Esophagus (tissue), 2 donors: ENCODE measurements at regions not wholly inside any gene's neighbourhood (a gene's known extent, or its start where the extent isn't known, plus 50 kb on each side); places are given as distances from the start of the nearest gene placed in this dataset.
"Not testable (repeated sequence)": the region's sequence is repeated elsewhere in the genome, so short reads cannot be mapped to it uniquely, and the experiment has no call there.

Source experiments
- H3K27ac ChIP-seq, 2 donors: one replicate each; pipeline ENCODE4 v1.5.1; 2013; ENCODE audit warnings: low read depth in 2 of 2, mild to moderate bottlenecking in 2 of 2, inconsistent platforms in 1 of 2, low read length in 1 of 2, moderate library complexity in 1 of 2
- H3K27me3 ChIP-seq, 2 donors: one replicate each; pipeline ENCODE4 v1.6.1; 2013; ENCODE audit warnings: low read length in 2 of 2, control low read depth in 1 of 2, mild to moderate bottlenecking in 1 of 2; ENCODE audit not compliant: insufficient read depth in 2 of 2, control insufficient read depth in 1 of 2
- H3K36me3 ChIP-seq, 2 donors: one replicate each; pipeline ENCODE4 v1.6.1; 2013; ENCODE audit warnings: low read length in 1 of 2; ENCODE audit not compliant: control insufficient read depth in 2 of 2, insufficient read depth in 2 of 2
- H3K4me1 ChIP-seq, 2 donors: one replicate each; pipeline ENCODE4 v1.6.1; 2013; ENCODE audit warnings: low read length in 1 of 2; ENCODE audit not compliant: control insufficient read depth in 2 of 2, insufficient read depth in 2 of 2
- H3K4me3 ChIP-seq, 2 donors: one replicate each; pipeline ENCODE4 v1.5.1; 2013; ENCODE audit warnings: low read length in 2 of 2, mild to moderate bottlenecking in 2 of 2, low read depth in 1 of 2, moderate library complexity in 1 of 2
- H3K9me3 ChIP-seq, 2 donors: one replicate each; pipeline ENCODE4 v1.6.1; 2013; ENCODE audit warnings: mild to moderate bottlenecking in 2 of 2, low read depth in 1 of 2, low read length in 1 of 2, moderate library complexity in 1 of 2; ENCODE audit not compliant: control insufficient read depth in 2 of 2, insufficient read depth in 1 of 2
- WGBS, 2 donors: extraction: QIAGEN DNeasy Blood & Tissue Kit; methylation state at CpG; one replicate each; pipeline ENCODE4 v1.1.7; 2013; 5-methylcytosine and 5-hydroxymethylcytosine counted together
- donor health status: healthy with polysubstance abuse.
- donor health status: Bipolar disorder and iron deficiency.

- Histone ChIP-seq H3K9me3 (peaks cover 0 to 11% of the 10 kb centered on the region in 2 donors), H3K36me3 (no peaks in the 10 kb centered on the region), H3K27me3 (no peaks in the 10 kb centered on the region)
Observed at GRCh38 chr11:69947059-69947792, 128.0 kb upstream of the FGF3 start.

GRCh38 chr11:69947793-69948255, 128.6 kb upstream of the FGF3 start:
- H3K27ac ChIP-seq = no peak overlapping the region
- H3K27me3 ChIP-seq = no peaks in the 10 kb centered on the region
- 84 to 85% methylated on average over 12 of the region's 12 CpGs for WGBS, 2 donors
- peaks cover 2 to 6% of the 10 kb centered on the region in 2 donors for H3K4me1 ChIP-seq
- no peaks in the 10 kb centered on the region for H3K36me3 ChIP-seq
- peaks cover 0 to 11% of the 10 kb centered on the region in 2 donors for H3K9me3 ChIP-seq
- no peak overlapping the region for H3K4me3 ChIP-seq

More at GRCh38 chr11:69947059-69947792, 128.0 kb upstream of the FGF3 start:
- H3K4me3 ChIP-seq = no peak overlapping the region
- WGBS, 2 donors = 92 to 94% methylated on average over 5 of the region's 5 CpGs
- H3K4me1 ChIP-seq = peaks cover 2 to 6% of the 10 kb centered on the region in 2 donors
- H3K27ac ChIP-seq = no peak overlapping the region

- peaks cover 0 to 11% of the 10 kb centered on the region in 2 donors for H3K9me3 ChIP-seq
- no peak overlapping the region for H3K4me3 ChIP-seq
- H3K36me3 ChIP-seq = no peaks in the 10 kb centered on the region
- peaks cover 2 to 6% of the 10 kb centered on the region in 2 donors for H3K4me1 ChIP-seq
- 57 to 58% methylated on average over 23 to 24 of the region's 24 CpGs for WGBS, 2 donors
- H3K27ac ChIP-seq = no peak overlapping the region
- no peaks in the 10 kb centered on the region for H3K27me3 ChIP-seq
Observed at GRCh38 chr11:69948256-69949141, 129.3 kb upstream of the FGF3 start.

- H3K4me3 ChIP-seq = no peak overlapping the region
- no peaks in the 10 kb centered on the region for H3K36me3 ChIP-seq
- peaks cover 0 to 11% of the 10 kb centered on the region in 2 donors for H3K9me3 ChIP-seq
- H3K27ac ChIP-seq = no peak overlapping the region
- peaks cover 2 to 6% of the 10 kb centered on the region in 2 donors for H3K4me1 ChIP-seq
- 59 to 62% methylated on average over 6 of the region's 6 CpGs for WGBS, 2 donors
- no peaks in the 10 kb centered on the region for H3K27me3 ChIP-seq
Observed at GRCh38 chr11:69949327-69949726, 128.8 kb upstream of the ANO1 start.

- H3K9me3 ChIP-seq = peaks cover 0 to 11% of the 10 kb centered on the region in 2 donors
- no peaks in the 10 kb centered on the region for H3K27me3 ChIP-seq
- H3K4me3 ChIP-seq = no peak overlapping the region
- no peak overlapping the region for H3K27ac ChIP-seq
- H3K36me3 ChIP-seq = no peaks in the 10 kb centered on the region
- WGBS, 2 donors = 70 to 73% methylated on average over 8 of the region's 8 CpGs
- peaks cover 2 to 6% of the 10 kb centered on the region in 2 donors for H3K4me1 ChIP-seq
Observed at GRCh38 chr11:69950120-69950519, 128.0 kb upstream of the ANO1 start.

GRCh38 chr11:69950621-69951020, 127.5 kb upstream of the ANO1 start:
- Histone ChIP-seq H3K9me3 (peaks cover 0 to 11% of the 10 kb centered on the region in 2 donors), H3K4me1 (peaks cover 2 to 6% of the 10 kb centered on the region in 2 donors), H3K27me3 (no peaks in the 10 kb centered on the region), H3K4me3 (no peak overlapping the region), H3K27ac (no peak overlapping the region), H3K36me3 (no peaks in the 10 kb centered on the region)
- WGBS, 2 donors = 68 to 77% methylated on average over 6 of the region's 6 CpGs

GRCh38 chr11:69951821-69952220, 126.3 kb upstream of the ANO1 start:
- Histone ChIP-seq H3K36me3 (no peaks in the 10 kb centered on the region), H3K27ac (no peak overlapping the region), H3K4me1 (peaks cover 2 to 6% of the 10 kb centered on the region in 2 donors), H3K9me3 (peaks cover 0 to 11% of the 10 kb centered on the region in 2 donors), H3K27me3 (peaks cover 0 to 3% of the 10 kb centered on the region in 2 donors), H3K4me3 (no peak overlapping the region)
- 89 to 93% methylated on average over 8 of the region's 8 CpGs for WGBS, 2 donors

- not testable (repeated sequence) for H3K4me3 ChIP-seq, H3K27me3 ChIP-seq, H3K36me3 ChIP-seq, H3K4me1 ChIP-seq, H3K27ac ChIP-seq
- peaks cover 0 to 11% of the 10 kb centered on the region in 2 donors for H3K9me3 ChIP-seq
- WGBS, 2 donors = 90 to 92% methylated on average over 18 of the region's 18 CpGs
Observed at GRCh38 chr11:69952229-69952975, 125.7 kb upstream of the ANO1 start.

GRCh38 chr11:69953356-69953755, 124.8 kb upstream of the ANO1 start:
- Histone ChIP-seq H3K27ac (no peak overlapping the region), H3K4me1 (peaks cover 2 to 4% of the 10 kb centered on the region in 2 donors), H3K4me3 (no peak overlapping the region), H3K36me3 (no peaks in the 10 kb centered on the region), H3K9me3 (peaks cover 0 to 11% of the 10 kb centered on the region in 2 donors), H3K27me3 (peaks cover 0 to 3% of the 10 kb centered on the region in 2 donors)
- WGBS, 2 donors = 83% methylated on average over 9 of the region's 9 CpGs
